ENCODE measurements at regions not wholly inside any gene's neighbourhood (a gene's known extent, or its start where the extent isn't known, plus 50 kb on each side); places are given as distances from the start of the nearest gene placed in this dataset.

GRCh38 chr14:24721775-24722174 is 87.8 kb upstream of the GZMB start:
- H3K36me3 ChIP-seq (ENCODE audit: low read length) = no peaks in the 10 kb centered on the region
- no peaks in the 10 kb centered on the region for H3K27me3 ChIP-seq (ENCODE audit: low read length)
- no peak overlapping the region for H3K4me3 ChIP-seq (ENCODE audit: insufficient read depth, low read length, poor library complexity, severe bottlenecking)

GRCh38 chr14:24715239-24715638 is 81.2 kb upstream of the GZMB start:
- TF ChIP-seq CTCF (IDR thresholded peaks at IDR 0.05; ENCODE audit: insufficient read depth, low read length, poor library complexity, severe bottlenecking) (no peak), EZH2phosphoT487 (conservative IDR thresholded peaks at IDR 0.05; ENCODE audit: low read length) (no peak)
- Histone ChIP-seq H3K27me3 (ENCODE audit: low read length) (no peaks in the 10 kb centered on the region), H2AFZ (ENCODE audit: low read depth, low read length, severe bottlenecking) (no peak overlapping the region), H3K9me3 (ENCODE audit: insufficient read depth, low read length) (no peaks in the 10 kb centered on the region), H3K4me2 (ENCODE audit: low read depth, low read length, poor library complexity, severe bottlenecking) (no peak overlapping the region), H3K4me3 (ENCODE audit: insufficient read depth, low read length, poor library complexity, severe bottlenecking) (no peak overlapping the region), H3K9me2 (replicated peaks; ENCODE audit: insufficient read depth, low read length) (no peaks in the 10 kb centered on the region), H3F3A (ENCODE audit: insufficient read depth) (no peaks in the 10 kb centered on the region), H3K79me2 (ENCODE audit: insufficient read depth, low read length) (no peaks in the 10 kb centered on the region), H3K9ac (ENCODE audit: low read length) (no peak overlapping the region), H3K36me3 (ENCODE audit: low read length) (no peaks in the 10 kb centered on the region), H3K27ac (ENCODE audit: low read depth, low read length) (no peak overlapping the region), H4K20me1 (ENCODE audit: low read depth, low read length) (no peaks in the 10 kb centered on the region)

More at GRCh38 chr14:24721775-24722174, 87.8 kb upstream of the GZMB start:
- Histone ChIP-seq H3K4me2 (ENCODE audit: low read depth, low read length, poor library complexity, severe bottlenecking) (no peak overlapping the region), H3K9ac (ENCODE audit: low read length) (no peak overlapping the region), H4K20me1 (ENCODE audit: low read depth, low read length) (no peaks in the 10 kb centered on the region), H3K27ac (ENCODE audit: low read depth, low read length) (no peak overlapping the region), H2AFZ (ENCODE audit: low read depth, low read length, severe bottlenecking) (no peak overlapping the region), H3K9me3 (ENCODE audit: insufficient read depth, low read length) (no peaks in the 10 kb centered on the region), H3K9me2 (replicated peaks; ENCODE audit: insufficient read depth, low read length) (no peaks in the 10 kb centered on the region), H3K79me2 (ENCODE audit: insufficient read depth, low read length) (no peaks in the 10 kb centered on the region), H3F3A (ENCODE audit: insufficient read depth) (no peaks in the 10 kb centered on the region)
- no peak for TF ChIP-seq CTCF (IDR thresholded peaks at IDR 0.05; ENCODE audit: insufficient read depth, low read length, poor library complexity, severe bottlenecking)

- Histone ChIP-seq H3K4me2 (ENCODE audit: low read depth, low read length, poor library complexity, severe bottlenecking) (no peak overlapping the region), H3F3A (ENCODE audit: insufficient read depth) (no peaks in the 10 kb centered on the region), H3K4me3 (ENCODE audit: insufficient read depth, low read length, poor library complexity, severe bottlenecking) (no peak overlapping the region), H3K9me3 (ENCODE audit: insufficient read depth, low read length) (no peaks in the 10 kb centered on the region), H3K9me2 (replicated peaks; ENCODE audit: insufficient read depth, low read length) (no peaks in the 10 kb centered on the region), H2AFZ (ENCODE audit: low read depth, low read length, severe bottlenecking) (no peak overlapping the region), H4K20me1 (ENCODE audit: low read depth, low read length) (no peaks in the 10 kb centered on the region), H3K27ac (ENCODE audit: low read depth, low read length) (no peak overlapping the region), H3K9ac (ENCODE audit: low read length) (no peak overlapping the region), H3K27me3 (ENCODE audit: low read length) (no peaks in the 10 kb centered on the region), H3K79me2 (ENCODE audit: insufficient read depth, low read length) (no peaks in the 10 kb centered on the region), H3K36me3 (ENCODE audit: low read length) (no peaks in the 10 kb centered on the region)
- TF ChIP-seq CTCF (IDR thresholded peaks at IDR 0.05; ENCODE audit: insufficient read depth, low read length, poor library complexity, severe bottlenecking) (no peak), EZH2phosphoT487 (conservative IDR thresholded peaks at IDR 0.05; ENCODE audit: low read length) (no peak)
These were observed 79.4 kb upstream of the GZMB start for GRCh38 chr14:24713404-24713803.

- no peaks in the 10 kb centered on the region for H3K27me3 ChIP-seq (ENCODE audit: low read length)
- no peak overlapping the region for H3K4me3 ChIP-seq (ENCODE audit: insufficient read depth, low read length, poor library complexity, severe bottlenecking)
- no peaks in the 10 kb centered on the region for H4K20me1 ChIP-seq (ENCODE audit: low read depth, low read length)
- H3K79me2 ChIP-seq (ENCODE audit: insufficient read depth, low read length) = no peaks in the 10 kb centered on the region
- no peak overlapping the region for H3K9ac ChIP-seq (ENCODE audit: low read length)
- H2AFZ ChIP-seq (ENCODE audit: low read depth, low read length, severe bottlenecking) = no peak overlapping the region
- H3K9me2 ChIP-seq (replicated peaks; ENCODE audit: insufficient read depth, low read length) = no peaks in the 10 kb centered on the region
- no peaks in the 10 kb centered on the region for H3K9me3 ChIP-seq (ENCODE audit: insufficient read depth, low read length)
- no peak overlapping the region for H3K27ac ChIP-seq (ENCODE audit: low read depth, low read length)
- no peak overlapping the region for H3K4me2 ChIP-seq (ENCODE audit: low read depth, low read length, poor library complexity, severe bottlenecking)
- H3K36me3 ChIP-seq (ENCODE audit: low read length) = no peaks in the 10 kb centered on the region
- no peaks in the 10 kb centered on the region for H3F3A ChIP-seq (ENCODE audit: insufficient read depth)
- TF ChIP-seq CTCF (IDR thresholded peaks at IDR 0.05; ENCODE audit: insufficient read depth, low read length, poor library complexity, severe bottlenecking) (no peak), EZH2phosphoT487 (conservative IDR thresholded peaks at IDR 0.05; ENCODE audit: low read length) (no peak)
These were observed 78.9 kb upstream of the GZMB start for GRCh38 chr14:24712909-24713308.
